A204.1 (cell line): ENCODE measurements at regions not wholly inside any gene's neighbourhood (a gene's known extent, or its start where the extent isn't known, plus 50 kb on each side); places are given as distances from the start of the nearest gene placed in this dataset.

Experiments used
- FAIRE-seq: peaks from 2 replicates; lab custom pipeline; 2012; peaks lifted over from hg19 to GRCh38; lab: Jason Lieb, UNC

GRCh38 chr14:26204366-26204727, 393.5 kb downstream of the NOVA1 start:
- FAIRE-seq, result no peak

- FAIRE-seq, result no peak
These were observed 397.1 kb downstream of the NOVA1 start for GRCh38 chr14:26200687-26201086.

GRCh38 chr14:26199590-26200370, 398.1 kb downstream of the NOVA1 start:
- no peak for FAIRE-seq

GRCh38 chr14:26199096-26199495, 398.7 kb downstream of the NOVA1 start:
- no peak for FAIRE-seq

- no peak for FAIRE-seq
These were observed 403.0 kb downstream of the NOVA1 start for GRCh38 chr14:26194816-26195215.

GRCh38 chr14:26191671-26192070, 406.2 kb downstream of the NOVA1 start:
- no peak for FAIRE-seq

- no peak for FAIRE-seq
These were observed 406.7 kb downstream of the NOVA1 start for GRCh38 chr14:26191123-26191522.

GRCh38 chr14:26190646-26191045, 407.2 kb downstream of the NOVA1 start:
- FAIRE-seq, result no peak

GRCh38 chr14:26187996-26188620, 409.7 kb downstream of the NOVA1 start:
- no peak for FAIRE-seq

GRCh38 chr14:26180221-26180620, 417.6 kb downstream of the NOVA1 start:
- no peak for FAIRE-seq

- no peak for FAIRE-seq
These were observed 422.2 kb downstream of the NOVA1 start for GRCh38 chr14:26175658-26176057.

- FAIRE-seq, result no peak
These were observed 423.4 kb downstream of the NOVA1 start for GRCh38 chr14:26174395-26174794.

- no peak for FAIRE-seq
These were observed 424.2 kb downstream of the NOVA1 start for GRCh38 chr14:26173581-26174110.

GRCh38 chr14:26172396-26172795, 425.4 kb downstream of the NOVA1 start:
- no peak for FAIRE-seq

- no peak for FAIRE-seq
These were observed 426.9 kb downstream of the NOVA1 start for GRCh38 chr14:26170885-26171284.

GRCh38 chr14:26163761-26164160, 434.1 kb downstream of the NOVA1 start:
- FAIRE-seq, result no peak

- no peak for FAIRE-seq
These were observed 440.3 kb downstream of the NOVA1 start for GRCh38 chr14:26157517-26157916.

GRCh38 chr14:26143057-26143456, 454.8 kb downstream of the NOVA1 start:
- no peak for FAIRE-seq

GRCh38 chr14:26138764-26139445, 458.9 kb downstream of the NOVA1 start:
- no peak for FAIRE-seq

- no peak for FAIRE-seq
These were observed 460.7 kb downstream of the NOVA1 start for GRCh38 chr14:26137161-26137560.

- FAIRE-seq, result no peak
These were observed 465.7 kb downstream of the NOVA1 start for GRCh38 chr14:26132061-26132645.

- no peak for FAIRE-seq
These were observed 467.1 kb downstream of the NOVA1 start for GRCh38 chr14:26130690-26131089.
